Central memory CD8-positive, alpha-beta T cell (primary cell): ENCODE measurements at regions not wholly inside any gene's neighbourhood (a gene's known extent, or its start where the extent isn't known, plus 50 kb on each side); places are given as distances from the start of the nearest gene placed in this dataset.
A peak's percentile ranks its signal among the peaks of the same experiment; 100 is the strongest.
"Not testable (repeated sequence)": the region's sequence is repeated elsewhere in the genome, so short reads cannot be mapped to it uniquely, and the experiment has no call there.

Source experiments
- ATAC-seq: fragments of 150-1000 bp; cut with Tn5 transposase; replicated peaks from 2 replicates; pipeline ENCODE4 v1.10.0; 2022; ENCODE audit warnings: mild to moderate bottlenecking, moderate FRiP score, moderate number of reproducible peaks; ENCODE audit not compliant: poor library complexity, severe bottlenecking; ENCODE audit errors: extremely low read depth
- DNase-seq, 2 donors: peaks; one replicate each; pipeline ENCODE4 v3.0.0; 2021; ENCODE audit warnings: low spot score in 2 of 2
- H3K27ac Mint-ChIP-seq: one replicate; pipeline ENCODE4 v1.8.0; 2022; ENCODE audit warnings: low read depth, mild to moderate bottlenecking, moderate library complexity, mixed read lengths
- H3K27me3 Mint-ChIP-seq: one replicate; pipeline ENCODE4 v1.8.0; 2022; ENCODE audit warnings: mixed read lengths
- H3K36me3 Mint-ChIP-seq: one replicate; pipeline ENCODE4 v1.8.0; 2022; ENCODE audit warnings: mild to moderate bottlenecking, moderate library complexity, mixed read lengths; ENCODE audit not compliant: insufficient read depth
- H3K4me1 Mint-ChIP-seq: one replicate; pipeline ENCODE4 v1.8.0; 2022; ENCODE audit warnings: mixed read lengths
- H3K4me3 Mint-ChIP-seq: one replicate; pipeline ENCODE4 v1.8.0; 2022; ENCODE audit warnings: mild to moderate bottlenecking, moderate library complexity, mixed read lengths
- H3K9me3 Mint-ChIP-seq: one replicate; pipeline ENCODE4 v1.8.0; 2022; ENCODE audit warnings: mixed read lengths

DNA sequence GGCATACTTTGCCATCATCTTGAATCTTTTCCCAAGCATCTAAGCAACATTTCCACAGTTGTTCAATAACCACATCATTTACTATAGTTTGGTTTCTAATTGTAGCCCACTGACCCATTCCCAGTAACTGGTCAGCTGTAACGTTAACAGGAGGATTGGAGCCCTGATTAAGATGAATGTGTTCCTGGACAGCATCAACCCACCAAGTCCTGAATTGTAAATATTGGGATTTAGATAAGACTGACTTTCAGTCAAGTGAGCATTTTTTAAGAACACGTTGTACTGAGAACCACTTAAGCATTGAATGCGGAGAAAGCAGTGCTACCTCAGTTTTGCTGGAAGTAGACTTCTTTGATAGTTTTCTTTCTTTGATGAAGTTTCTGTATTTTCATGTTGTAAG is 53.3 kb upstream of the ARL4D start:
- H3K27me3 Mint-ChIP-seq: peaks cover 16% of the 10 kb centered on the region
- H3K4me3 Mint-ChIP-seq, H3K36me3 Mint-ChIP-seq, H3K27ac Mint-ChIP-seq, H3K4me1 Mint-ChIP-seq, DNase-seq, ATAC-seq: not testable (repeated sequence)
- H3K9me3 Mint-ChIP-seq: peaks cover 13% of the 10 kb centered on the region

GRCh38 chr17:43344685-43345084 is 54.1 kb upstream of the ARL4D start:
- DNase-seq: no peak
- no peak for ATAC-seq
- Mint-ChIP-seq H3K27ac (no peak overlapping the region), H3K4me3 (no peak overlapping the region), H3K9me3 (peaks cover 10% of the 10 kb centered on the region), H3K36me3 (peaks cover 3% of the 10 kb centered on the region), H3K4me1 (no peaks in the 10 kb centered on the region), H3K27me3 (peaks cover 16% of the 10 kb centered on the region)

DNA sequence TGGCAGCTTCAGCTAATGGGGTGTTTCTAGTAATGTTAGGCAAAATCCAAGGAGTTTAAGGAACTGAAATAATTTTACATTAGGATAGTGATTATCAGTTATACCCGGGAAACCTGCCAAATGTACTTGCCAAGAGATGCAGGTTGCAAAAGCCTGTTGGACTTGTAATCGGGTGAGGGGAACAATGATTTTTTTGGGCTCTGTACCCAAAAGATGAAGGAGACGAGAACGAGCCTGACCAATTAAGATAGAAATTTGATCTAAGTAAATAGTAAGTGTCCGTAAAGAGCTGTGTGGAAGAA is 56.3 kb upstream of the ARL4D start:
- Mint-ChIP-seq H3K4me3 (no peak overlapping the region), H3K9me3 (peaks cover 6% of the 10 kb centered on the region), H3K27me3 (peaks cover 16% of the 10 kb centered on the region), H3K27ac (no peak overlapping the region), H3K36me3 (peaks cover 3% of the 10 kb centered on the region), H3K4me1 (peaks cover 11% of the 10 kb centered on the region)
- DNase-seq (no peak), ATAC-seq (no peak)

- no peak for ATAC-seq
- peaks cover 11% of the 10 kb centered on the region for H3K4me1 Mint-ChIP-seq
- peaks cover under 1% of the 10 kb centered on the region for H3K9me3 Mint-ChIP-seq
- no peak overlapping the region for H3K4me3 Mint-ChIP-seq
- peaks cover 16% of the 10 kb centered on the region for H3K27me3 Mint-ChIP-seq
- DNase-seq: no peak
- no peak overlapping the region for H3K27ac Mint-ChIP-seq
- no peaks in the 10 kb centered on the region for H3K36me3 Mint-ChIP-seq
Measured at GRCh38 chr17:43341715-43342588, 56.8 kb upstream of the ARL4D start.

GRCh38 chr17:43338886-43339516 is 59.8 kb upstream of the ARL4D start:
- Mint-ChIP-seq H3K27ac (no peak overlapping the region), H3K36me3 (no peaks in the 10 kb centered on the region), H3K27me3 (peaks cover 16% of the 10 kb centered on the region), H3K4me3 (no peak overlapping the region), H3K4me1 (peaks cover 13% of the 10 kb centered on the region), H3K9me3 (no peaks in the 10 kb centered on the region)
- ATAC-seq (no peak), DNase-seq (peak; percentile 33 to 35)

DNA sequence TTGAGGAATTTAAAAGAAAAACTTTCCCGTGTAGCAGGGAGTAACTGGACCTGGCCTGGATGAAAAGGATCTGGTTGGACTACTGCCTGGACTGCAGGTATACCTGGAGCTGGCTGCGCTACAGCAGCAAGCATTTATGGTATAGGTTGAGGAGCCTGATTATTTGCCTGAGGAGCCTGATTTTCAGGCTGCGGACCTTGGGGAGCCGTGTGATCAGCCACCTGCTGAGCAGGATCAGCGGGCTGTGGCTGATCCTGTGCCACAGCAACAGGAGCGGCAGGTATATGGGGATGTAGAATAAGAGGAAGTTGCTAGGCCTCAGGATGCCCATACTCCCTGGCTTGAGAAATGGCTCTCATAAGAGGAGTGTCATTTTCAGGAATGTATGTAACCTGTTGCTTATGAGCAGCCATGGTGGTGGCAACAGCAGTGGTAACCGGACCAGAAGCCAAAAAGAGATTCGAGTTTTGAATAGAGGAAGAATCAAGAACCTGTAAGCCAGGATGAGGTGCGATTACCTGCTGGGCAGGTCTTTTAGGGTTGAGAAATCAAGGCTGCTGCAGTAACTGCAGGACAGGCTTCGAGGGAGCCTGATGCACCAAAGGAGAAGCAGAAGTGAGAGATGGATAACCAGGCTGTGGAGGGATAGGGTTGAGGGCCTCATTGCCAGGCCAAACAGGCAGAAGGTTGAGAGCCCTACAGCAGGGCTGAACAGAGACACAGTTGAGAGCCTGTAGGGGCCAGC is 60.9 kb upstream of the ARL4D start:
- no peak for ATAC-seq
- Mint-ChIP-seq H3K27me3 (peaks cover 13% of the 10 kb centered on the region), H3K4me3 (no peak overlapping the region), H3K9me3 (no peaks in the 10 kb centered on the region), H3K27ac (peak overlapping the region; percentile 47), H3K4me1 (peaks cover 20% of the 10 kb centered on the region), H3K36me3 (no peaks in the 10 kb centered on the region)
- DNase-seq: no peak

GRCh38 chr17:43334738-43335402 is 63.9 kb upstream of the ARL4D start:
- ATAC-seq (no peak), DNase-seq (no peak)
- Mint-ChIP-seq H3K27ac (no peak overlapping the region), H3K9me3 (no peaks in the 10 kb centered on the region), H3K4me3 (no peak overlapping the region), H3K36me3 (no peaks in the 10 kb centered on the region), H3K27me3 (peaks cover 7% of the 10 kb centered on the region), H3K4me1 (peaks cover 20% of the 10 kb centered on the region)

- H3K9me3 Mint-ChIP-seq: no peaks in the 10 kb centered on the region
- peak overlapping the region; percentile 44 for H3K4me3 Mint-ChIP-seq
- peaks cover 21% of the 10 kb centered on the region for H3K27me3 Mint-ChIP-seq
- H3K36me3 Mint-ChIP-seq: no peaks in the 10 kb centered on the region
- ATAC-seq: no peak
- peaks cover 16% of the 10 kb centered on the region for H3K4me1 Mint-ChIP-seq
- DNase-seq: no peak
- H3K27ac Mint-ChIP-seq: peak overlapping the region; percentile 39
Measured at GRCh38 chr17:43333433-43333943, 65.3 kb upstream of the ARL4D start.

GRCh38 chr17:43332230-43332629 is 66.6 kb upstream of the ARL4D start:
- H3K27me3 Mint-ChIP-seq: peaks cover 34% of the 10 kb centered on the region
- DNase-seq (no peak), ATAC-seq (no peak)
- peaks cover 9% of the 10 kb centered on the region for H3K4me1 Mint-ChIP-seq
- no peak overlapping the region for H3K4me3 Mint-ChIP-seq
- no peaks in the 10 kb centered on the region for H3K9me3 Mint-ChIP-seq
- H3K36me3 Mint-ChIP-seq: no peaks in the 10 kb centered on the region
- no peak overlapping the region for H3K27ac Mint-ChIP-seq

DNA sequence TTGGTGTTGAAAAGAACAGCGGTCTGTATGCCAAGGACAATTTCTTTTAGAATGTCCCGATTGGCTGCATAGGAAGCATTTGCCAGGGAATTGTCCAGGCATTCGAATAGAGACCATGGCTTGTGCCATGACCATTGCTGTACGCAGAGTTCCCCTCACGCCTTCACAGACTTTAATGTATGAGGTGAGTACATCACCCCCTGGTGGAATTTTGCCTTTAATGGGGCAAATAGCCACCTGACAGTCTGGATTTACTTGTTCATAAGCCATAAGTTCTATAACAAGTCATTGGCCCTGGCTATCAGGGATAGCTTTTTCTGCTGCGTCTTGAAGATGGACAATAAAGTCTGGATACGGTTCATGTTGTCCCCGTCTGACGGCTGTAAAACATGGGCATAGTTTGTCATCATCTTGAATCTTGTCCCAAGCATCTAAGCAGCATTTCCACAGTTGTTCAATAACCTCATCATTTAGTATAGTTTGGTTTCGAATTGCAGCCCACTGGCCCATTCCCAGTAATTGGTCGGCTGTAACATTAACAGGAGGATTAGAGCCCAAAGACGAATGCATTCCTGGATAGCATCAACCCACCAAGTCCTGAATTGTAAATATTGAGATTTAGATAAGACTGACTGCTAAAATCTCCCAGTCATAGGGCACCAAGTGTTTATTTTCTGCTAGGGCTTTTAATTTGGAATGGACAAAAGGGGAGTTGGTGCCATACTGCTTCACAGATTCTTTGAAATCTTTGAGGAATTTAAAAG is 67.7 kb upstream of the ARL4D start:
- H3K27me3 Mint-ChIP-seq: peaks cover 41% of the 10 kb centered on the region
- DNase-seq (no peak), ATAC-seq (no peak)
- H3K27ac Mint-ChIP-seq: no peak overlapping the region
- H3K4me3 Mint-ChIP-seq: no peak overlapping the region
- H3K9me3 Mint-ChIP-seq: no peaks in the 10 kb centered on the region
- peaks cover 9% of the 10 kb centered on the region for H3K4me1 Mint-ChIP-seq
- H3K36me3 Mint-ChIP-seq: no peaks in the 10 kb centered on the region

DNA sequence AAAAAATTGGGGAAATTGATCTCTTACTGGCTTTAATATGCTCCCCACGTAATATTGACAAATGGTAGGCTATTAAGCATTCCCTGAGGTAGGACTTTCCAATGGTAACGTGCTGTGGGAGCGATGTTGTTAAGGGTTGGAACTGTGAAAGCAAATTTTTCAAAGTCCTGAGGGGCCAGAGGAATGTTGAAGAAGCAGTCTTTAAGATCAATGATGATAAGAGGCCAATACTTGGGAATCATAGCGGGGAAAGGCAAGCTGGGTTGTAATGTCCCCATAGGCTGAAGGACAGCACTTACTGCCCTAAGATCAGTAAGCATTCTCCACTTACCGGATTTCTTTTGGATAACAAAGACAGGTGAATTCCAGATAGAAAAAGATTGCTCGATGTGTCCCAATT is 69.6 kb upstream of the ARL4D start:
- H3K27ac Mint-ChIP-seq: no peak overlapping the region
- no peaks in the 10 kb centered on the region for H3K9me3 Mint-ChIP-seq
- no peaks in the 10 kb centered on the region for H3K36me3 Mint-ChIP-seq
- ATAC-seq (no peak), DNase-seq (no peak)
- H3K27me3 Mint-ChIP-seq: peaks cover 41% of the 10 kb centered on the region
- no peak overlapping the region for H3K4me3 Mint-ChIP-seq
- peaks cover 9% of the 10 kb centered on the region for H3K4me1 Mint-ChIP-seq

DNA sequence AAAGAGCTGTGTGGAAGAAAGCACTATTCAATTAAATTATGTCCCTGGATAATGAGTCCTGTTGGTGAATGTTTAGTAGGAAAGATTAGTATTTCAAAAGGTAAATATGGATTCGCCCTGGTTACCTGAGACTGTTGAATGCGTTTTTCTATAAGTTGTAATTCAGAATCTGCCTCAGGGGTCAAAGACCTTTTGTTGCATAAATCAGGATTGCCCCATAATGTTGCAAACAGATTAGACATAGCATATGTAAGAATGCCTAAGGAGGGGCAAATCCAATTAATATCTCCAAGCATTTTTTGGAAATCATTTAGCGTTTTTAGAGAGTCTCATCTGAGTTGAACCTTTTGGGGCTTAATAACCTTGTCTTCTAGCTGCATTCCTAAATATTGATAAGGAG is 70.1 kb upstream of the ARL4D start:
- Mint-ChIP-seq H3K27me3 (peaks cover 41% of the 10 kb centered on the region), H3K36me3 (no peaks in the 10 kb centered on the region), H3K4me1 (peaks cover 3% of the 10 kb centered on the region), H3K27ac (no peak overlapping the region), H3K9me3 (no peaks in the 10 kb centered on the region), H3K4me3 (no peak overlapping the region)
- ATAC-seq (no peak), DNase-seq (no peak)
